ENCODE measurements at regions not wholly inside any gene's neighbourhood (a gene's known extent, or its start where the extent isn't known, plus 50 kb on each side); places are given as distances from the start of the nearest gene placed in this dataset.

DNA sequence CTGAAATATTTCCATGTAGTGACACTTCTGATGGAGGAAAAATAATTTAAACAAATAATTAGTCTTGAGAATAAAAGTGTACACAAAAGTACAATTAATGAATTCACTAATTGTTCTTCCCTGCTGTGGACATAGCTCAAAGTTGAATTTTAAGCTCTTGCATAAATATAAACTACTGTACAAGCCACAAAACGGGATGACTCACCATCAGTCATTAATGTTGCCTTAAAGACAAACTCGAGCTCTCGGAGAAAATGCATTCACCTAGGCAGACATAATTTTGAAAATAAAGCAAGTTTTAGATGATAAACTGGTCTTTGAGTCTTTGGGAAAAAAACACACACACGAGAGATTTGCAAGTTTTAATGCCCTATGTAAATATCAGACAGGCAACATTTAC lies 436.4 kb downstream of the ZNF521 start:
- DNase-seq: no peak

DNA sequence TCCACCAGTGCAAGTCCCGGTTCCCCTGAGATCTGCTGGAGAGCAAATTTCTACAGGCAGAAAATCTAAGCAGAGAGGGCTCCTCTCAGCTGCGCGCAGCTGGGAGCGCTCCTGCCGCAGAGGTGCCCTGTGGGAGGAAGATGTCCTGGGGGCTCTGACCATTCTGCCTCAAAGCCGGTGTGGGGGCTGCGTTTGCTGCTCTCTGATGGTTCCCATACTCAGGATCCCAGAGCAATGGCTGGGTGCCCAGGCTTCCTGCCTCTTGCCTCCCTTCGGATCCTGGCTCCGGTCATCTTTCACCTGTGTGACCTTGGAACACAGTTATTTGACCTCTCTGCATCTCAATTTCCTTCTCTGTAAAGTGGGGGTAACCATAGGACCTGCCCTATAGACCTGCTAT lies 434.2 kb downstream of the ZNF521 start:
- DNase-seq: no peak

DNA sequence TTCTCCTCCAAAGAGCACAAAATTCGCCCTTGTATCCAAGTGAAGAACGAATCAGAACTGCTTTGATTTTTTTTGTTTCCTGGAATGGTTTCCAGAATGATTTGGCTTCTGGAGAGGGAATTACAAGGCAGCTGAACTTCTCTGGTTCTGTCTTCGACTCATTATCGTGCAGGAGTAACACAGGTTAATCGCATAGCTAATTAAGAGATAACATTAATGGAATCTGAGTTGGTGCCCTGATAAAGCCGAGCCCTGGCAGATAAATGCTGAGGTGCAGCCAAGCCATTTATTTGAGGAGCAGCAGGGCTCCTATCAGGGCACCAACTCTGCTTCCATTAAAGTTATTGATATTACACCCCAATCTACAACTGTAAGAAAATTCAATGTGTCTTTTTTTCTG lies 433.7 kb downstream of the ZNF521 start:
- no peak for DNase-seq

DNA sequence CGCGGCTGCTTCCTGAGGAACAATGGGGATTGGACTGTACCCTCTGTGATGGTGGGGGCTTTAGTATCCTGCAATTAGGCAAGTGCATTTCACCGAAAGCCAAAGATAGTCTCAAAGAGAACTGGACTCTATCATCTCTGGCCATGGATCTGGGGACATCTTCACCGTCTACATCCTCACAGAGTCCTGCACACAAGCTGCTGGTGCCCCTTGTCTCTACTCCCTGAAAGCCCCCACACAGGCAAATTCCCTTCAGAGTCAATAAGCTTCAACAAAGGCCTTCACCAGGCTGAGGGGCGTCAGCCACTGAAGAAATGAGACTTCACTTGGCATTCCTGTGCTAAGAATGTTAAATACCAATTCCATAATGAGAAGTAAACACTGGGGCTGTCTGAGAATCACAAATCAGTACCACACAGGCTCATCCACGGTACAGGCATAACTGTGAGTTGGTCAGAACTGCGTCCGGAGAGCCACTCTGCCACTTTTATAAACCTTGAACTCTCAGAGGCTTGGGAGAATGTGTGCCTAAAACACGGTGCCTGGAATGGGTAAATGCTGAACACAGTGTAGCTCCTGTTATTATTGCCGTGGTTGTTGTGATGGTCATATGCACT lies 432.7 kb downstream of the ZNF521 start:
- DNase-seq: no peak

DNA sequence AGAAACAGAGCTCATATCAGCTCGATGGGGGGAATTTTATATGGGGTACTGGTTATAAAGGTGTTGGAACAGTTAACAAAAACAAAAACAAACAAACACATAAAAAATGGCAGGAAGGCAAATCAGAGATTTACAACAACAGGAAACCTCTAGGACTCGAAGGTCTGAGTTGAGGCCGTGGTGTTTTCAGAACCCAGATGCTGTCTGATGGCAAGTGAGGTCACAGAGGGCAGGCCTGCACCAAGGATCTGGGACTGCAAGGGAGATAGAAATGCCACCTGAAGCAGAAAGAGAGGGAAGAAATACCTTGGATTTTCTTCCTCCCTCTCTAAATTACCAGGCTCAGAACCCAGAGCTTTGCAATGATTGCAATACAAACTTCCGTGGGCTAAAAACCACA lies 429.5 kb downstream of the ZNF521 start:
- DNase-seq: no peak

DNA sequence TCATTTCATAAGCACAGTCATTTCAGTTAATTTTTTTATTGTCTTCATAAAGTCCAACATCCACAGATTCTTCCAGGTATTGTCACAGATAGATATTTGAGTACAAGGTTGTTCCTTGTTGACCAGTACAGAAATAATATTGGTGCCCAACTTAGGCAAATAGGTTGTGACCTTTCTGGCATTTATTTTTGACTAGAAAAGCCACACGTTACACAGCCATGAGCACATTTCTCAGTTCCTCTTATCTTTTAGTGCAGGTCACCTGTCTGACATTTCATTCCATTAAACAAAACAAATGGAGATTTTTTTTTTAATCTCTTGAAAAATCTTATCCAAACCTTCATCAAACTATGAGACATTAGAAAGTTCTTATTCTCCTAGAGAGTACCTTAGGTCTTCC lies 428.8 kb downstream of the ZNF521 start:
- DNase-seq: no peak

DNA sequence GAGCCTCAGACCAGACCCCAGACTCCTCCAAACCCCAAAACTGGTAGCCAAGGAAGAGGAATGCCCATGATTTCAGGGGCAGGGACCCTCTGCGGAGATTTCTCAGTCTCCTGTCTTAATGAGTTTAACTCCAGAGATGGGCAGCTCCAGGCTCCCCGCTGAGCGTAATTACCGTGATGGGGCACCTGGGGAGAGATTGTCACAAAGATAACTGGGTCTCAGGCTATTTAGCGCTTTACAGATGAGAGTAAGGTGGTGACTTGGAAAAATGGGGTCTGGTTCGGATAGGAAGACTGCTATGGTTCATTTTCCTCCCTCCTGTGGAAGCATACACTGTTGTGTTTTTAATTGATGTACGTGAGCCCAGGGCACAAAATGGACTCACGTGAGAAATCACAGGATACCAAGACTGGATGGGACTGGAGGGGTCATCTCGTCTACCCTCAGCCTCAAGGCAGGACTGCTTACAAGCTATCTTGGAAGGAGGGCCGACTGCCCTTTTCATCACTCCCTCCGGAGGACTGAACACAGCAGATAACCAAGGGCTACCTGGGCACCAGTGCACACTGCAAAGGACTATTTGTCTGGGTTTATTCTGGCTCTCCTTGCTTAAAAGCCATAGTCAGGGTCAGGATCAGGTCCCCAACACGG lies 427.8 kb downstream of the ZNF521 start:
- DNase-seq: no peak

DNA sequence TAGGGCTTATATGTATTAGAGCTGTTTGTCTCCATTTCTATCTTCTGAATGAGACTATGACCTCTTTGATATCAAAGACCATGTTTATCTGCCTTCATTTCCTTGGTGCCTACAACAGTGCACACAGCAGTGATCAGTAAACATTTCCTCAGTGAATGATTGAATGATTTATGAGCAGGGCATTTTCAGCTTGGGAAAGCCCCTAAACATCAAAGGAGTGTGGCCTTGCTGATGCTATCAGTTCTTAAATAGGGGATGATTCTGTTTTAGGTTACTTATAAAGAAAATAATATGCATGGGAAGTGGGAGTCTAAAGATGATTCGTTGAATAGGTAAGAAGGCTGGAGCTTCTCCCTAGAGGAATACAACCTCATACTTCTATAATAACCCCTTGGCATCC lies 425.3 kb downstream of the ZNF521 start:
- DNase-seq: no peak

DNA sequence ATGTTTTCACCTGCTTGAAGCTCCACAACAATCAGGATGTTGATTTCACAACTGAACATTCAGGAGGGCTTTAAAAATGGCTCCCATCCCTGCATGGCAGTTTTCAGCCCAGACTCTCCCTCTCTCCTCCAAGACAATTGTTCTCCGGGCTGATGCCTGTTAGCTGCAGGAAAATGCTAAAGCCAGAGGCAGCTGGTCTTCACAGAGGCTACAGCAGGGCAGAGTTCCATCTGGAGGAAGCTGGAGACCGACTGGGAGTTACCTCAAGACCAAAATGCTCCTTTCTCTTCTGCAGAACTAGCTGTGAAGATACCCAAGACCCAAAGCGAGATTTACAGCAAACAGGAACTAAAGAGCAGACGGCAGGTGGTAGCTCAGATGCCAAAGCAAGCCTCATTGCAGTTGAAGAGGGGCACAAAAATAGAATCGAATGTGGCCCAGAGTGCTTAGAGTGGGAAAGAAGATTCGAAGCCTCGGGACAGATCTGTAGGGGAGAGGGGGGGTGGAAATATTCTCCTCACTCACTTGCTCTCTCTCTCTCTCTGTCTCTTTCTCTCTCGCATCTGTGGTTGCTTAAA lies 423.6 kb downstream of the ZNF521 start:
- DNase-seq: no peak

DNA sequence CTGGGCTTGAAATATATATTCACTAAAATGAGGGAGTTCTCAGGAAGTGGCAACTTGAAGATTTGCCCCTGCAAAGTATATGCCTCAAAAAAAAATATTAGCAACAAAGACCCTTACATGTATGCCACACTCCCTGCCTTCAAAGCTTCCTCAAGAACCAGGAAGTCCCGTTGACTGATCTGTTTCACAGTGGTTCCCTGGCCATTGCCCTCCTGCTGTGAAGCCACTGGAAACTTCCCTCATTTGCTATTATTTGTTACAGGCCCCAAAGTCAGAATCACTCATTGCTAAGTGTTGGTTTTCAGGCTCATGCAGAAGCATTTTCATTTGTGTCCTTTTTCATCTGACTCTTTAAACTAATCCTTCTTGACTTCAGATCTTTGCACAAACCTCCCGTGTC lies 421.5 kb downstream of the ZNF521 start:
- DNase-seq: no peak

DNA sequence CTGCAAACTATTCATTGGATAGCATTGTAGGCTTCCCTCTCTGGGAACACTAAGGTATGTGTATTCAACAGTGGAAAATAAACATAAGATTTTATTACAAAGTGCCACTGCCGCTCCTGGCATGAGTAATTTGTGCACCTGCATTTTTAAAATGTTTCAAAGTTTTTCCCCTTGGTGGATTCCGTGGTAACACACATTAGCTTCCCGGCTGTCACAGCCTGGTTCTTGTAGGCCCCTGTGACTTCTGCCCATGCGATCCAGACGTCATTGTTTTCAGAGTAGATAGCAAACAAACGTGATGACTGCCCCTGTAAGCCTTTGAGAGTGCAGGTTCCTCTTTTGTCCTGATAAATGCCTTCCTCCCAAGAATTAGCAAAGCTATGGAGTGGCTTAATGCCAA lies 421.0 kb downstream of the ZNF521 start:
- DNase-seq: no peak

DNA sequence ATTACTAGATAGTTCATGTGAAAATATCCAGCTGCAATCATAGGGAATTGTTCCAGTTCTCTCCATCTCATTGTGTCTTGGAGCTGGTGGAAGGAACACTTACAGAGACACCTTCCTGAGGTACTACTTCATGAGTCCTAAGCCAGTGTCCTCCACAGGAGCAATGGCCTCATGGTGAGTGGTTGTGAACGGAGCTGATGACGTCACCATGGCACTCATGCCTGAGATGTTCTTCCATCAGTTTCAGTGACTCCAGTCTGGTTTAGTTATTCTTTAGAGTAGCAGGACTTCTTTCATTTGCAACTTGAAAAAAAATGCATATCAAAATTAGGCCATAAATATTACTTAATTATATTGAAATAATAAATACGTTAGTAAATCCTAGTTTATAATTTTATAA lies 418.6 kb downstream of the ZNF521 start:
- no peak for DNase-seq

DNA sequence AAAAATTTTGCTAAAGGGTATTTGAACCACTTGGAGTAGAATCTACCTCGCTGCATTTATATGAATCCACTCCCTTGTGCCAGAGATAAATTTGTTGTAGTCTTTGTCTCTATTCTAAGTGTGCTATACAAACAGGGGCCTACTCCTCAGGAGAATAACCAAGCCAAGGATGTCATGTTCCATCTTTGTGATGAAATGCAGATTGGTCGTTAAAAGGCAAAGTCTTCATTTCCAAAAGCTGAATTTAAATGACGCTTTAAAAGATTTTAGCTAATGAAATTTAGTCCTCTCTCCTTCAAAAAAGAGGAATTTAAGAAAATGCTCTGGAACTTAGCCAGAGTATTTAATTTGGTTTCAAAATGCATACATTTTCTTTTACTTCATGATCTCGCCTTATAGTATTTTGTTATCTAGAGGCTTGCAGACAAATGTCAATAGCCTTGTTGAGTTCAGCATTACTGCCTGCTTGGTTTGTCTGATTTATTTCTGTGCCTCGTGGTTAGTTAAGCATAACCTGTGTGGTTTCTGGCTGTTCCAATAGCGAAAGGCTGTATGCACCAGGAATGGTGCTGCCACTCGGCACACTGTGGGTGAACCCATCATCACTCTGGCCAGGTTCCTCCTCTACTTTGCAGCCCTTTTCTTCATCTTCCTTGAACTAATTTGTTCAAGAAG lies 417.6 kb downstream of the ZNF521 start:
- DNase-seq: no peak

DNA sequence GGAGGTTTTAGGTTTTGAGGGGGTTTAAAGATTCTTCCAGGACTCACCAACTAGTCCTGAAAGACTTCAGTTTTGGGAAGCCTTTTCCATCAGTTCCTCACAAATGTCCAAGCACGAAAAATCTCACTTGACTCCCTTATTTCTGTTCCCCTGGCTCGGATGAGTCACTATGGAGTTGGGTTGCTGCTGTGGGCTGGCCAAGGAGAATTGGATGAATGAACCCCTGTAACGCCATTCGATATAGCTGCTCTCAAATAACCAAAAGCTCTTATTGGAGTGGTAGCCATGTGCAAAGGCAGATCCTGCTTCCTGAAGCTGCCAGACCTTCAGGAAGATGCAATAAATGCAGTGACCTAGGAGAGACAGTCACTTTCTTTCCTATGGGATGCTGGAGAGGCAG lies 417.0 kb downstream of the ZNF521 start:
- DNase-seq: no peak

DNA sequence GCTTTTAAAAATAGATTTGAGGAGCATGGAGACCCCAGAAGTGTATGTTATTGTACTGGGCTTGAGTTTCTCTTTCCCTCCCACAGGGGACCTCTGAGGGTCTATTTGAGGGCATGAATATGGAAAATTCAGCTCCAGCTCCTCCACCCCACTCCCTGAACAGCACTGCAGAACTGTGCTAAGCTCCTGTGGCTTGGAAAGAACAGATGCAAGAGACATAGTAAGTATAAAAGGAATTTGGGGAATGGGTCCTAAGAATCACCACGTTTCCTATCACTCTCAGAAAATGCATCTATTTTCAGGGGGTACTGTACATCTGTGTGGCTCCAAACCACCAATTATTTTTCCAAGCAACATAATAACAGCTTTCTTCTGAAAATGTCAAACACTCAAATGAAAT lies 416.1 kb downstream of the ZNF521 start:
- DNase-seq: no peak

DNA sequence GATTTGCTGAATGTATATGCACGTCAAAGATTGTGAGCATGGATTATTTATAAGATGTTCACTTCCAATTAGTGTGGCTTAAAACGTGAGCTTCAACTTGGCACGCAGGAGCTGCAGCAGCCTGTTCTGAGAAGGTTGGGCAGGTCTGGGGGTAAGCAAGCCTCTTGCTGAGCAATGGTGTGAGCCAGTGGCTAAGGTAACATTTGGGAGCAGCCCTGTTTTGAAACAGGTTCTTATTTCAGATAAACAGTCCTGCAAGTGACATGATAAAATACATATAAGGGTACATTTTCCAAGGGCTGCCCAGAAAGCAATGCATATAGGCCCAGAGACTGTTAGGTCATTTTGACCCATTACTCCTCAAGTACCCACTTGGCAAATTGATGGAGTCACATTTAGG lies 415.3 kb downstream of the ZNF521 start:
- no peak for DNase-seq

DNA sequence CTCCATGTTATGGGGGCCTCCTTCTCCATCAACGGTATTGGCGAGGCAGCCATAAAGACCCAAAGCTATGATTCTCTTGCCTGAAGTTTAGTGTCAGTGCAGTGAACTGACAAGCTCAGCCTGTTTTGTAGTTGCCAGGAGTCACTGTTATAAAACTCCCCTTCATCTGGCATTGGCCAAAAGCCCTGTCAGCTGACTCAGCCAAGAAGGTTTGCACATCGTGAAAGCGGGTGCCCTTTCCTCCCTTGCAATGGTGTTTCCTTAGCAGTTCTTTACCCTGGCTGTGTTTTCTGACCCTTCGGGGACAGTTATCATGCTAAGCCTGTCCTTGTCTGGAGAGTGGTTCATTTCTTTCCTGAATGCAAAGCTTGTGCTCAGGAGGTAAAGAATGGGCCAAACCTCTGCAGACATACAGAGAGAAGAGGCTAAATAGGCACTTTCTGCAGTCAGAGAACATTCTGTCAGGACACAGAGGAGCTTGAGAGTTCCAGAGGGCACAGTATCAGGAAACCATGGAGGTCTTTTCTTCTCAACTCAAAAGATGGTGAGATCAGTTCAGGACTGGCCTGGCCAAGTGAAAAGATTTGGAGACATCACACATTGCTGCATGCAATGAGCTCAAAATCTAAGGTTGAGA lies 414.2 kb downstream of the ZNF521 start:
- DNase-seq: no peak

DNA sequence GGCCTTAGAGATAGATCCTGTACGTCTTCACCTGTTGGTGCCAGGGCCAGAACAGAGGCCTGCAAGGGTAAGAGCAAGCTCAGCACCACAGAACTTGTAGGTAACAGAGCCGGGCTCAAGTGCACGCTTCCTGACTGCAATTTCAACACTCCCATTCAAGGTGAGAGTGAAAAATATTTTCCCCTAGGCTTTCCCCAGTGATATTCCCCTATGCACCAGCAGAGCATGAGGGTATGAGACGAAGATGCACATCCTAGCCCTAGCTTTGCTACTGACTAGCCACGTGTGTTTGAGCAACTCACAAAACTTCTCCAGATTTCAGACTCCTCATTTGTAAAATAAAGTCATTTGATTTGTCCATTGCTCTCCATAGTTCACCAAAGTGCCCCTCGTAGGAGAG lies 411.6 kb downstream of the ZNF521 start:
- no peak for DNase-seq

DNA sequence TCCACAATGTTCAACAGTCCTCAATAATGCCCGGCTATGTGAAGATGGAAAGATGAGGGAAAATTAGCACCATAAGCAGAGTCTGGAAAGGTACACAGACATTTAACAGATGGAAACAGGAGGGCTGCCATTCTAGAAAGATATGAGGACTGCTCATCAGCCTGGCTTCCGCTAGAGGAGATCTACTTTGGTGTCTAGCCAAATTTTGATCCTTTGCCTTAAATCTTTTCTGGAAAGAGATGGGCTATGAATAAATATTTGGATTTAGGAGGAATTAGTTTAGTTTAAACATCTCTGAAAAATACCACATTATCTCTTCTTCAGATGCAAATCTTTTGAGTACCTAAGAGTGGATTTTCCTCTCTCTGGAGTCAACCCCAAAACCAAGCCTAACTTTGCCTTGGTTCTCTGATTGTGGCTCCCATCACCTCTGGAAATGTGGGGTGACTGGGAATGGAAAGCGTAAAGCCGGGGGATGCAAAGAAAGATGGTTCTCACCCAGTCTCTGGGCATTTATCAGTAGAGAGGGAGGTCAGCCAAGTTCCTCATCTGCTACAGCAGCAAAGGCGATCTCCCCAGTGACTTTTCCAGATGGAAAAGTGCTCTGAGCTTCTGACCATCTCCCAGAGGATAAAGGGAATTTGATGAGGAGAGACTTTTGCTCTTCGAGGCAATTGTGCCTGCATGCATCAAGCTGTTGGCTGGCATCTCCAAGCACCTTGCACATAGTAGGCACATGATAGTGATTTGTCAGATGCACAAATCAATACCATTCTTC lies 410.6 kb downstream of the ZNF521 start:
- DNase-seq: no peak

DNA sequence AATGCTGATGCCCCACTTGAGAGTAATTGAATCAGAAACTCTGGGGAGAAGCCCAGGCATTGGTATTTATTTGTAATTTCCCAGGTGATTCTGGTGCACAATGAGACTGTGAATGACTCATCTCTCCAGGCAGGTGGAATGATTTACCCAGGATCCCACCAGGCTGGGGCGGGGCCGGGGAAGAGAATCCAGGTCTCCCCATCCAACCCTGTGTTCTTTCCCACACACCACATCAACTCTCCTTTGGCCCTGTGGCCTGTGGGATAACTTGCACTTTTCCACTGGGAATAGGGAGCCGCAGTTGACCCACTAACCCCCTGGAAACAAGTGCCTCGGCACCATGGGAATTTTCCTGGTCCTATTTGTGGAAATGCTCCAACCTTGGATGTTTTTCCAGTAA lies 409.8 kb downstream of the ZNF521 start:
- DNase-seq: no peak

DNA sequence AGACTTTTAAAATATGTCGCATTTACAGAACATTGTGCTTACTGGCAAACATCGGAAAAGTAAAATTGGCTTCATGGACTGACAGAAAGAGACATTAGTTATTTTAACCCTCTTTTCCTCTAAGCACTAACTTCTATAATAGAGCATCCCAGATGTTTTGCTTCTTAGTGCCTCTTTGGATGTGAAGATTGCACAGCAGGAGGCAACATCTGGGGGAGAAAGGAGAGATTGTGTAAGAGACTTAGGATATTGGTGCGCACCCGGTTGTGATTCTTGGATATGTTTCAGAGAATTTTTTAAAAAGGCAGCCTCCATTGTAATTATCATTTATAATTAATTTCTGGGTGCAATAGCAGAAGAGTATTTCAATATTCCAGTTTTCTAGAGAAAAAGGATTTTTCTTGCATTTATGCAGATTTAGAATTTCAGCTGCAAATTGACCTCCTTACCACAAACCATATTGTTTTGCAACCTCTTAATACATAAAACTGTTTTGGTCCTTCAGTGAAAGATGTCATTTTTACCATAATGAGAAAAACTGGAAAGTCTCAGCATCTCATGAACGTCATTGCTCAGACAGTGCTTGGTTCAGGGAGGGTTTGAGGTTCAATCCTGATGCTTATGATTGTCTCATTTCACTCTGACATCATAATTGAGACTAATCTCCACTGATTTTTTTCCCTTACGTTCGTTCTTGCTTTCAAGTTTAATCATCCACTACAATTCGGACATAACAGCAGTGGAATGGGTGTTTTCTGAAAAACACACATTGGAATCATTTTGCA lies 404.3 kb downstream of the ZNF521 start:
- DNase-seq: no peak

DNA sequence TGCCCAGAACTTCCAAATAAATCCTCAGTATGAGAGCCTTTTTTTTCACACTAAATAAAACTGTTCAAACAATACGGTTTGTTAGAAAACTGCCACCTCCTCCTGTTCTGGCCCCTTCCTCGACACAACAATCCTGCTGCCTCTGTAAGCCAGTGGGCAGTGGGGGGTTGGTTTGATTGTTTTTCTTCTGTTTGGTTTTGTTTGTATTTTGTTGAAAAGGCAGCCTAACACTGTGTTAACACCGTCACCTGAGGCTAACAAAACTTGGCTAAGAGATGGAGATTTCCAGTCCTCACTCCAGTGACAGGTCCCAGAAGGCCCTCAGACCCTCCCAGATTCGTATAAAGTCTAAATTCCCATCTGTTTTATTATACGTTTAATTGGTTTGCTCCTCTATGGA lies 402.1 kb downstream of the ZNF521 start:
- DNase-seq: no peak

All from NCI-H1048 (cell line).